Colonic mucosa (tissue), 4 donors: ENCODE measurements at regions not wholly inside any gene's neighbourhood (a gene's known extent, or its start where the extent isn't known, plus 50 kb on each side); places are given as distances from the start of the nearest gene placed in this dataset.
"Not testable (repeated sequence)": the region's sequence is repeated elsewhere in the genome, so short reads cannot be mapped to it uniquely, and the experiment has no call there.

Experiments used
- DNase-seq: peaks from one replicate; pipeline ENCODE4 v3.0.0-alpha.2; 2020
- H3K27ac ChIP-seq: fragments of 200-600 bp; one replicate; pipeline ENCODE4 v1.8.0; 2021
- H3K27me3 ChIP-seq: fragments of 200-600 bp; one replicate; pipeline ENCODE4 v1.8.0; 2021
- H3K36me3 ChIP-seq: fragments of 200-600 bp; one replicate; pipeline ENCODE4 v1.8.0; 2021
- H3K4me1 ChIP-seq: fragments of 200-600 bp; one replicate; pipeline ENCODE4 v1.8.0; 2021; ENCODE audit warnings: mild to moderate bottlenecking
- H3K4me3 ChIP-seq: fragments of 200-600 bp; one replicate; pipeline ENCODE4 v1.8.0; 2021
- H3K9ac ChIP-seq, 2 donors: one replicate each; pipeline ENCODE4 v1.7.0; 2013; ENCODE audit warnings: control low read depth in 2 of 2, low read depth in 2 of 2, low read length in 2 of 2
- H3K9me3 ChIP-seq: fragments of 200-600 bp; one replicate; pipeline ENCODE4 v1.8.0; 2021
- CTCF ChIP-seq: fragments of 200-600 bp; IDR thresholded peaks from one replicate; pipeline ENCODE4 v1.8.0; 2022; ENCODE audit warnings: antibody characterized with exemption, mild to moderate bottlenecking
- intact Hi-C: fragments of 100-400 bp; cut with DNase I; formaldehyde crosslinking; loops from one replicate; pipeline ENCODE4 v1.14.1; 2022
- donor health status: healthy.
- donor health status: DM: no; HTN: no; CAD: no.
- donor health status: DM: no; HTN: no; CAD: no.

DNA sequence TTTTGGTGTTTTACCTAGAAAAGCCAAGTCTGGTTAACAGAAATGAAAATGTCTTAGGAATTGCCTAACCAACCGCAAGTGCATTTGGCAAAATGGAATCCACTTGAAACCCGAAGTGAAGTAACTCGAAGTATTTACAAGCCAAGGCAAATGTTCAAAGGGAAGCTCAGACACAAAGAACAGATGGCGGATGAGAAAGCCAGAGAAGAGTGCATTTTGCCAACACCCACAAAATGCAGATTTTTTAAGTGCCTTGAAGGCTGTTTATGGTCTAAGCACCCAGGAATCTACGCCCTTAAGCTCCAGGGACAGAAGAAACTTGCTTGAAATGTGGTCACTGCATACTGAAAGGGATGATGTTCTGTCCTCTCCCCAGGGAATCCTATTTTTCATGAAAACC is 70.0 kb upstream of the TBXT start:
- H3K4me1 ChIP-seq = no peaks in the 10 kb centered on the region
- no peak overlapping the region for H3K27ac ChIP-seq
- TF ChIP-seq CTCF = no peak
- no peak overlapping the region for H3K4me3 ChIP-seq
- H3K9me3 ChIP-seq = no peaks in the 10 kb centered on the region
- no peaks in the 10 kb centered on the region for H3K36me3 ChIP-seq
- no peak for DNase-seq
- intact Hi-C loops = no loop called here
- no peak overlapping the region for H3K9ac ChIP-seq
- H3K27me3 ChIP-seq = no peaks in the 10 kb centered on the region

- Histone ChIP-seq H3K27ac (no peak overlapping the region), H3K9ac (no peak overlapping the region), H3K4me3 (no peak overlapping the region), H3K36me3 (no peaks in the 10 kb centered on the region), H3K4me1 (no peaks in the 10 kb centered on the region), H3K9me3 (no peaks in the 10 kb centered on the region), H3K27me3 (no peaks in the 10 kb centered on the region)
- TF ChIP-seq CTCF = no peak
- DNase-seq = no peak
- intact Hi-C loops = no loop called here
Measured at GRCh38 chr6:166236596-166236995, 68.9 kb upstream of the TBXT start.

GRCh38 chr6:166235666-166236292 is 68.1 kb upstream of the TBXT start:
- H3K4me3 ChIP-seq = no peak overlapping the region
- H3K9ac ChIP-seq = no peak overlapping the region
- no peaks in the 10 kb centered on the region for H3K36me3 ChIP-seq
- no peak for DNase-seq
- H3K4me1 ChIP-seq = no peaks in the 10 kb centered on the region
- H3K27me3 ChIP-seq = no peaks in the 10 kb centered on the region
- no peak for TF ChIP-seq CTCF
- H3K9me3 ChIP-seq = no peaks in the 10 kb centered on the region
- no peak overlapping the region for H3K27ac ChIP-seq
- intact Hi-C loops = no loop called here

DNA sequence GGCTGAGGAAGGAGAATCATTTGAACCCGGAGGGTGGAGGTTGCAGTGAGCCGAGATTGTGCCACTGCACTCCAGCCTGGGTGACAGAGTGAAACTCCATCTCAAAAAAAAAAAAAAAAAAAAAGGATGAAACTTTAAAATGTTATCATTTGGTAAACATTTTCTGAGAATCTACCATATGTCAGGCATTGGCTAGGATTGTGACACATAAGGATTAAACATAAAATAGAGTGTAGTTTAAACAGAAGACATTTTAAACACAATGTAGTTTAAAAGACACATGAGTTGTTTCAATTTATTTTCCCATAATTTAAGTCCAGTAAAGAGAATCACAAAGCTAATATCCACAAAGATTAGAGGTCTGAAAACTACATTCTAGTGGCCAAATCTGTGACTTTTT is 63.5 kb upstream of the TBXT start:
- H3K27ac ChIP-seq, H3K27me3 ChIP-seq, H3K9ac ChIP-seq, H3K4me3 ChIP-seq, H3K9me3 ChIP-seq, H3K36me3 ChIP-seq, intact Hi-C loops, DNase-seq, H3K4me1 ChIP-seq: not testable (repeated sequence)

DNA sequence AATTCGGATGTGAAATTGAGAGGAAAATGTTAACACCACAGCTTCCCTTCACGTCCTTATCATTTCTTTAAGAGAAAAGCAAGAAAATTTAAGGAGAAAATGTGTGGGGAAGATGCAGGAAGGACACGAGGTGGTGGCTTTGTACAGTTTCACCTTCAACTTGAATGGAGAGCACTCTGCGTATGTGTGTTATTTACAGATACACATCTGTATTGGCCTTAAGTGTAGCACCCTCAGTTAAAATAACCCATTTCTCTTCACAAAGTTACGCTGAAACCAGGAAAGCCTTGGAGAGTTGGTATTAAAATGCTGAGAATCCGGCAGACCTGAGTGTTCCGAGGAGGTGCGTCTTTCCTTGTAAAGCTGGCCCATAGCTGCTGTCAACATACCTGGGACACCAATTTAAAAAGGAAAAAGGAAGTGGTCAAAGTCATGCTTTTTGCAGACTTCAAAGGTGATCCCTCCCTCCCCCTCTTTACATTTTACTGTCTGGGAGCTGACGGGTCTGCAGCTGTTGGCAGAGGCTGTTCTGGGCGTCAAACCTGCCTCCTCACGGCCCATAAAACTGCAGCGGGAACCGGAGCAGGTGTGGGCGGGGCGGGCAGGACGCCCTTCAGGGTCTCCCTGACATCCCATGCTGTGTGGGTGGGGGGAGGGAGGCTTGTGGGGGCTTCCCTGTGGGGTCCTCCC is 61.3 kb upstream of the TBXT start:
- H3K9ac ChIP-seq = no peak overlapping the region
- DNase-seq = no peak
- no peak for TF ChIP-seq CTCF
- H3K4me3 ChIP-seq = no peak overlapping the region
- no peak overlapping the region for H3K27ac ChIP-seq
- no peaks in the 10 kb centered on the region for H3K9me3 ChIP-seq
- intact Hi-C loops = no loop called here
- H3K4me1 ChIP-seq = no peaks in the 10 kb centered on the region
- no peaks in the 10 kb centered on the region for H3K36me3 ChIP-seq
- H3K27me3 ChIP-seq = peaks cover 3% of the 10 kb centered on the region

DNA sequence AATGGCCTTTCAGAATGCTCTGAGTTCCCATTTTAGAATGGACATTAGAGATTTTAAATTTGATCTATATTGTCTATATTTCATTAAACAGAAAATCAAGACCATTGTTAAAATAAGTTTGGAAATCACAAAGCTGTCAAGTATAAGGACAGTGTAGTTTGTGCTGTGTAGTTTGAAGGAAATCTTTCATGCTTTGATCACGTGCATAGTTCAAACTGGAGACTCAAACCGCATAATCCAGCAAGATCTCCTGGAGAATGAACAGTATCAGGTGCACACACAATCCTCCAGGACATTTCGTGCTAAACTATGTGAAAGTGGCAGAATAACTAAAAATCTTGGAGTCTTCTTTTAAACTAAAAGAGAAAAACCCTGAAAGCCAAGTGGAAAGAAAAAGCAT is 60.8 kb upstream of the TBXT start:
- H3K27ac ChIP-seq = no peak overlapping the region
- H3K27me3 ChIP-seq = peaks cover 3% of the 10 kb centered on the region
- H3K4me1 ChIP-seq = no peaks in the 10 kb centered on the region
- no peak for DNase-seq
- no peaks in the 10 kb centered on the region for H3K36me3 ChIP-seq
- TF ChIP-seq CTCF = no peak
- intact Hi-C loops = no loop called here
- no peaks in the 10 kb centered on the region for H3K9me3 ChIP-seq
- no peak overlapping the region for H3K4me3 ChIP-seq
- H3K9ac ChIP-seq = no peak overlapping the region
